GM18507 (cell line): ENCODE measurements at regions not wholly inside any gene's neighbourhood (a gene's known extent, or its start where the extent isn't known, plus 50 kb on each side); places are given as distances from the start of the nearest gene placed in this dataset.
"Not testable (repeated sequence)": the region's sequence is repeated elsewhere in the genome, so short reads cannot be mapped to it uniquely, and the experiment has no call there.

Source experiments
- DNase-seq: peaks from one replicate; pipeline ENCODE4 v3.0.0; 2011; ENCODE audit warnings: low read depth; ENCODE audit not compliant: insufficient read length; ENCODE audit errors: extremely low spot score
- FAIRE-seq: peaks from 2 replicates; lab custom pipeline; 2011; peaks lifted over from hg19 to GRCh38; lab: Jason Lieb, UNC

DNA sequence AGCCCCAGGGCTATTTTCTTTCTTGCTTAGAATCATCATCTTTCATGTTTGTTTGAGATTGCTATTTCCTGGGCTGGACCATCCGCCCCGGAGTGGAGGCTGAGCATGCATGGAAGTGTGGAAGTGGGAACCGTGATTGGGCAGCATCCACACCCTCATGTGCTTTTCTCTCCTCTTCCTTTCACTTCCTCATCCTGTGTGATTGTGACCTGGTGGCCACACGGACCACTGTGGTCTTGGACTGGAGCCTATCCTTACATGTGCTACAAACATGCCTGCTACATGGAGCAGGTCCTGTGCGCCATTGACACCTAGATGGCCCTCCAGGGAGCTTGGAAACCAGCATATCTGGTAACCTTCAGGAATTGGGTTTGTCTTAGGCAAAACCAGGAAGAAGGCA lies 175.9 kb upstream of the LCORL start:
- DNase-seq (no peak), FAIRE-seq (no peak)

DNA sequence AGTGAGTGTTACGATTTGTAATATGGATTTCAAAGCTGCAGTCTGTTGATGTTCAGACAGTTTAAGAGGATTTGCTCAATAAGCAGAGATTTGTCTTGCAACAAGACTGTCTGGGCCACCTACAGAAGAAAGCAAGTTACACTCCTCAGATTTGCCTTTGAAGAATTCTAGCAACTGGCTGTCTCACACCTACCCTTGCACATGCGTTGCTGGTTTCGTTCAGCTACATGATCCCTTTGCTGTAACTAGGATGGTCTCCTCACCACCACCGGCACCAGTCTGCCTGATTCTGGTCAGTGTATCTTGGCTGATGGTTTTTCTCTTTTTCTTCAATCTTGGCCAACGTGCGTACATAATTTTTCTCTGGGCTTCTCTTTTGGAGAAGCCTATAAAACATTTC lies 172.7 kb upstream of the LCORL start:
- no peak for FAIRE-seq
- DNase-seq, result no peak

DNA sequence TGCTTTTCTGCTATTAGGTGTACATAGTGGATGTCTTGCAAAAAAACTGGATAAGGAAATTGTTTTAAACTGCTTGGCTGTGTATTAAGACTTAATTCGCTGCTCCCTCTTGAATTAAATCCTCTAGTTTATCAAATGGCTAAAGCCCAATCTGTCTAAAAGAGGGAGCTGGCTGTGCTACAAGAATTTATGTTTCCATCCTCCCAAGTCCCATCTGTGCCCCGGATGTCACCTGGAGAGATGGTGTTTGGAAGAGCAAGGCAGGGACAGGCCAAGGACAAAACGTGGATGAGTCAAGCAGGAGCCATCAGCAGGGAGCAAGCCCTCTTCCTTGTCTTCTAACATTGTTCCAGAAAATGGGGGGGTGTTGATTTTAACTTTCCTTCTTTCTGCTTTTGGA lies 171.3 kb upstream of the LCORL start:
- DNase-seq (no peak), FAIRE-seq (no peak)

DNA sequence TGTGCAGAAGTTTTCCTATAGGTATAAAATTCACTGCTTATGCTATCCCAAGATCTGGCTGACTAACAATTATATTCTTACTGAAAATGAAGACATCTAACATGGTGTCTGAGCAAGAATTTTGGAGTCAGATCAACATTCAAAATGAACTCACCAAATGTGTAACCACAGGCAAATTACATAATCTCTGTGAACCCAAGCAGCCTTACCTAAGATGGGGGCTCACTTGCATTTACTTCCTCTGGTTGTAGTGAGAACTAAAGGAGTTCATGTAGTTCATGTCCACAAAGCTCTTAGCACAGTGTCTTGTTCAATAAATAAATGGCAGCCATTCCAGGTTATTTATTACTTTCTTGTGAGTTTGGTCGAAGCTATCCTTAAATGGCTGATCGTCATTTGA lies 163.9 kb upstream of the LCORL start:
- no peak for FAIRE-seq

DNA sequence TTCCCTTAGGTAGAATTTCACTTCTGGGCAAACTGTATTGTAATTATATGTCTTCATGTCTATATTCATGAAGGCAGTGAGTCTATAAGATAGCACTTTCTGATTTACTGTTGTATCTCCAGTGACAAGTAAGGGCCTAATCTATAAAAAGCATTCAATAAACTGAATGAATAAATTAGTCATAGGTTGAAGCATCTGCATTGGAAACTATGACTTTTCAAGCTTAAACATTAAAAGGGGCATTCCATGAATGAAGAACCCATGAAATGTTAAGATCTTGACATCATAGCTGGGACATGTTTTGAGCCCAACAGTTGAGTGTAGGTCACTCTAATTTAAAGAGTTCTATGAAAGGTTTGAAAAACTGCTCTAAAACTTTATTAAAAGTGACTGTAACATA lies 159.3 kb upstream of the LCORL start:
- FAIRE-seq, result no peak
- no peak for DNase-seq

More for the DNA sequence above, 163.9 kb upstream of the LCORL start:
- DNase-seq, result no peak

DNA sequence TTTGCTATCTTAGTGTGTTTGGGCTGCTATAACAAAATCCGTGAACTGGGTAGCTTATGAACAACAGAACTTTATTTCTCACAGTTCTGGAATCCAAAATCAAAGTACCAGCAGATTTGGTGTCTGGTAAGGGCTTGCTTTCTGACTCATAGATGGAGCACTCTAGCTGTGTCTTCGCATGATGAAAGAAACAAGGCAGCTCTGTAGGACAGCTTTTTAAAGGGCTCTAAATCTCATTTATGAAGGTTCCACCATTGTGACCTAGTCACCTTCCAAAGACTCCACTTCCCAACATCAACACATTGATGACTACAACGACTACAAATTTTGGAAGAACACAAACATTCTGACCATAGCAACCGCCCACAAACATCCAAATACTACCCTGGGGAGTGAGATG lies 158.6 kb upstream of the LCORL start:
- DNase-seq (no peak), FAIRE-seq (no peak)

DNA sequence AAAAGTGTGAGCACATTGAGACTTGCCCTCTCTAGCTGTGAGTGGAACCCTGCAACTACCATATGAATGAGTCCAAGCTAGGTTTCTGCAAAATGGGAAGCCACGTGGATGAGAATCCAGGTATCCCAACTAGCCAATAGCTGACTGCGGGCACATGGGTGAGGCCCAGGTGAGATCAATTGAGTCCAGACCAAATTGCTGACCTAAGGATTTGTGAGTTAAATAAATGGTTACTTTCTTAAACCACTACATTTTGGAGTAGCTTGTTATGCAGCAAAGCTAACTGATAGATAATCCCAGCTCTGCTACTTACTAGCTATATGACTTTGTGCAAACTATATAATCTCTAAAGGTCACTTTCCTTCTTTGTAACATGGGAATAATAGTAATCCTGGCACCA lies 150.3 kb upstream of the LCORL start:
- no peak for DNase-seq
- FAIRE-seq, result no peak

DNA sequence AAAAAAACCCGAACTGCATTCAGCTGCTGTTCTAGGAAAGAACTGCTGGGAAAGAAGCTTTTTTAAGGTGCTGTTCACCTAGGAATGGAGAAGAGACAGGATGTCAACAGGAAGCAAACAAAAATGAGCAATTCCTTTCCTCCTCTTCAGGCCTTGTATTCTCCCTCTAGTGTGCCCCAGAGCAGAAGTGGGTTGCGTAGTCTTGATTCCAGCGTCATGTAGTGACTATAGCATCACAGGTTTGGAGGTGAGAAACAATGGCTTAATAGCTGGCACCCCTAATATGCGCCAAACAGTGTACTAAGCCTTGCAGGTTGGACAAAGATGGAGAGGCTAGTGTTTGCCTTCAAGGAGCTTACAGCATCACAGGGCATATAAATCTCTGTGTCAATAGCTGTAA lies 146.3 kb upstream of the LCORL start:
- DNase-seq (no peak), FAIRE-seq (no peak)

DNA sequence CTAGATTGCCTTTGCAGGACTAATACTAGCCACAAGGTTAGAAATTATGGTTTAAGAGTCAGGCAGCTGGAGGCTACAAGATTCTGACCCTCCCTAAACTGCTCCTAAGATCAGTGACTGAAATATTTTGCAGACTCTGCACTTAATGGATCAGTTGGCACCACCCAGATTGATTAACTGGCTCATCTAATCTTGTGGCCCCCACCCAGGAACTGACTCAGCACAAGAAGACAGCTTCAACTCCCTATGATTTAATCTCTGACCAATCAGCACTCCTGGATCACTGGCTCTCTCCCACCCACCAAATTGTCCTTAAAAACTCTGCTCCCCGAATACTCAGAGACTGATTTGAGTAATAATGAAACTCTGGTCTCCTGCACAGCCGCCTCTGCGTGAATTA lies 145.4 kb upstream of the LCORL start:
- FAIRE-seq (no peak), DNase-seq (no peak)

DNA sequence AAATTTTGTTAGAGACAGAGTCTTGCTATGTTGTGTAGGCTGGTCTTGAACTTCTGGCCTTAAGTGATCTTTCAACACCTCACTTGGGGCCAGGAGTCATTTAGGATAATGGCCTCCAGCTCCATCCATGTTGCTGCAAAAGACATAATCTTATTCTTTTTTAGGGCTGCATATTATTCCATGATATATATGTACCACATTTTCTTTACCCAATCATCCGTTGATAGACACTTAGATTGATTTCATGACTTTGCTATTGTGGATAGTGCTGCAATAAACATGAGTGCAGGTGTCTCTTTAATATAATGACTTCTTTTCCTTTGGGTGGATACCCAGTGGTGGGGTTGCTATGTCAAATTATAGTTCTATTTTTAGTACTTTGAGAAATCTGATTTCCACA lies 140.9 kb upstream of the LCORL start:
- no peak for FAIRE-seq
- no peak for DNase-seq

DNA sequence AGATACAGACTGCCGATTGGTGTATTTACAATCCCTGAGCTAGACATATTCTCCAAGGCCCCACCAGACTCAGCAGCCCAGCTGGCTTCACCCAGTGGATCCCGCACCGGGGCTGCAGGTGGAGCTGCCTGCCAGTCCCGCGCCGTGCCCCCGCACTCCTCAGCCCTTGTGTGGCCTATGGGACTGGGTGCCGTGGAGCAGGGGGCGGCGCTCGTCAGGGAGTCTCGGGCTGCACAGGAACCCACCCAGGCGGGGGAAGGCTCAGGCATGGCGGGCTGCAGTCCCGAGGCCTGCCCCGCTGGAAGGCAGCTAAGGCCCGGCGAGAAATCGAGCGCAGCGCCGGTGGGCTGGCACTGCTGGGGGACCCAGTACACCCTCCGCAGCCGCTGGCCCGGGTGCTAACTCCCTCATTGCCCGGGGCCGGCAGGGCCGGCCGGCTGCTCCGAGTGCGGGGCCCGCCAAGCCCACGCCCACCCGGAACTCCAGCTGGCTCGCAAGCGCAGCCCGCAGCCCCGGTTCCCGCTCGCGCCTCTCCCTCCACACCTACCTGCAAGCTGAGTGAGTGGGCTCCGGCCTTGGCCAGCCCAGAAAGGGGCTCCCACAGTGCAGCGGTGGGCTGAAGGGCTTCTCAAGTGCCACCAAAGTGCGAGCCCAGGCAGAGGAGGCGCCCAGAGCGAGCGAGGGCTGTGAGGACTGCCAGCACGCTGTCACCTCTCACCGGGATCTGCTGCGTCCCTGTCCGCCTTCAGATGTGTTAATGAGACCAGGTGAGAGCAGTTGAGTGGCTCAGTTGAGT lies 137.8 kb upstream of the LCORL start:
- DNase-seq, FAIRE-seq: not testable (repeated sequence)

DNA sequence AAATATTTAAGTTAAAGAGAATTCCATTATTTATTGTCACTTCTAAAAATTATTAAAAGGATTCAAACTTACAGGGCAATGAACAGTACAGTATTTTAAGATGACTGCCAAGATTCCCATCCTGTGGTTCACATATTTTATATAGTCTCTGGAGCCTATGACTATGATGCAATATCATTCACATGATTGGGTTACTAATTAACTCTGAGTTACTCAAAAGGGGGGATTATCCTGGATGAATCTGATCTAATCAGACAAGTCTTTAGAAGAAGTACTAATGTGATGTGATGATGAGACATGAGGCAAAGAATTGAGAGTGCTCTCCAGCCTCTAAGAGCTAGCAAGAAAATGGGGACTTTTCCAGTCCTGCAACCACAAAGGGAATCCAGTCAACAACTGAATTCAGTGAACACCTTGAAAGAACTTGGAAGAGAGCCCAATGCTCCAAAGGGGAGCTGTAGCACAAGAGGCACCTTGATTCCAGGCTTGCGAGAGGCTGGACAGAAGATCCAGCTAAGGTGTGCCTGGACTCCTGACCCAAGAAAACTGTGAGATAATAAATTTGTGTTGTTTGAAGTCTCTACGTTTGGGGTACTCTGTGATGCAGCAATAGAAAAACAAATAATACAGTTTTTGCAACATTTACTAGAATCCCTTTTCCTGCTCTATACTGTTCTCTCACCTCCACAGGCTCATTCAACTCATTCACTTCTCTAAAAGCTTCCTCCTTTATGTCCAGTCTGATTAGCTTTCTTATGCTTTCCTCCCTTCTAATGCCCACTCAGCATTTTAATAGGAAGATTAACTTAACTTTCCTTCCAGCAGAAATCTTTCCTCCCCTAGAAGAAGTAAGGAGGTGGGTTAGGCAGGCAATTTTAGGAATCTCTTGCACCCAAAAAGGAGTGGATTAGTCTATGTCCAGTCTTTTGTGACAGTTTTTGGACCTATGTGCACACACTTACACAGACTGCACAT lies 133.8 kb upstream of the LCORL start:
- FAIRE-seq (no peak), DNase-seq (no peak)

DNA sequence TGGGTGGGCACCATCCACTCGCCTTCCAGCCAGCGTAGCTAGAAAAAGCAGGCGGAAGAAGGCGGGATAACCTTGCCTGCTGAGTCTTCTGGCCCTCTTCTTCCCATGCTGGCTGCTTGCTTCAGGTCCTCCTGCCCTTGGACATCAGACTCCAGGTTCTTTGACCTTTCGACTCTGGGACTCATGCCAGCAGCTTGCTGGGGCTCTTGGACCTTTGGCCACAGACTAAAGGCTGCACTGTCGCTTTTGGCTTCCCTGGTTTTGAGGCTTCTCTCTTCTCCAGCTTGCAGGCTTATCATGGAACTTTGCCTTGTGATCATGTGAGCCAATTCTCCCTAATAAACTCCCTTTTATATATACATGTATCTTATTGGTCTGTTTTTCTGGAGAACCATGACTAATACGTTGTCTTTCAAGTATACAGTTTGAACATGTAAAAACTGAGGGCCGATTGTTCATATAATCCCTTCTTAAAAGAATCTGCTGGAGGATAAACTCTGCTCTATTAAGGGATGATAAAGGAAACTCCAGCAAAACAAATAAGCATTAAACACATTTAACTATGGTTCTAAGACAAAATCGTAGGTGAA lies 116.6 kb upstream of the LCORL start:
- no peak for FAIRE-seq
- DNase-seq, result no peak

DNA sequence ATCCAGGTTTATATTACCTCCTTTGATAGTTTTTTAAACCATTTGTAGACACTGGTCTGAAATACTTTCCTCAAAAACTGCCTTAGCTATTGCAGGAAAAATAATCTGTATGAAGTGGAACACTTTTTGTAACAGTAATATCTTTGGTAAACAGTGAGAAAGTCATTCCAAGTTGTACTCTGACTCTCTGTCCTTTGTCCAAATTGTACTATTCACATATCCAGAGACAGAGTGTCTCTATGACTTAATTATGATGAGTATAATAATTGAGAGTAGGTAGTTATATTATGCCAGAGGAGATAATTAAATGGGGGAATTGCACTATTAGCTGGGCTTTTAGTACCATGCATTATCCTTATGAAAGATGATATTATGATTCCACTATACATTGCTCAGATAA lies 112.6 kb upstream of the LCORL start:
- DNase-seq (no peak), FAIRE-seq (no peak)

DNA sequence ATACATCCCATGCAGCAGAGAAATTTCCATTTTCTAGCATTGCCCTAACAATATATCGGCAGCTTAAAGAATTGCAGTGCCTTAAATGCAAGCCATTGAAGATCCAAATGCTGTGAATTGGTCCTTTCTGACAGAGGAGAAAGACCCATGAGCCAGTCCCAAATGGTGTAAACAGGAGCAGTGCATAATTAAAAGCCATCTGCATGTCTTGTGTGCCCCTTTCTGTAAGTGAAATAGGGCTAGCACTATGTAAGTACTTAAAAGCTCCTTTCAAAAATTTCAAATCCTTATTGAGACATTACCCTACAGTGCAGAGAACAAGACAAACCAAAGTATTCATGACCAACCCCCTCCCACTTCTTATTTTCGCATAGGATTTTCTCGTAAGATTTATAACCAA lies 108.7 kb upstream of the LCORL start:
- FAIRE-seq (no peak), DNase-seq (no peak)

DNA sequence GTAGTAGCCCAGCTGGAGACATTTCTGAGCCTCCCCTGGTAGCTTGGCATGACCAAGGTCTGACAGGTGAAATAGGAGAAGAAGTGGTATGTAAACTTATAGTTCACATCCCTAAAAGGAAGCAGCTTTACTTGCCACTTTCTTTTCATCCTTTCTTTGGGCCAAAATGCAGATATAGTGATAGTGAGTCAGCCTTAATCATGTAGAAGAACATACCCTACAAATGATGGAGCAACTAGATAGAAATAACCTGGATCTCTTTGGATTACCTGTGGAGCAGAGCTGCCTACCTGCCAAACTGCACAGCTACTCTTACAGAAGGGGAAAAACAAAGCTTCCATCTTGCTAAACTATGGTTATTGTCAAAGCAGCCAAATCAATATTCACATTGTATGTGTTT lies 106.7 kb upstream of the LCORL start:
- FAIRE-seq (no peak), DNase-seq (no peak)

DNA sequence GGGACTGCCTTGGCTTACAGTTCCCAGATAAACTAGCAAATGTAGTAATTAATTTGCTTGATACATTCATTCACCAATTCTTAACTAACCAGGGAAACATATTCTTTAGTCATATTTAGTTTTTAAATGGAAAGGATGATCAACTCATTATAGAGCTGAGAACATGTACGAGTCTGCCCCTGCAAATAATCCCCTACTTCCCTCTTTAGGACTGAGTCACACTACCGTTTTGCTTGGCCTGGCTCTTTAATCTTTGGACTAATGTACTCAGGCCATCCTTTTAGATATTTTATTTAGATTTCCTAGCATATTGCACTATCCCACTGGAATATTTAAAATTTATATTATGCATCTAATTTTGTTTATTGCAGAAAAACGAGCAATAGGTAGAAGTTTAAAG lies 105.5 kb upstream of the LCORL start:
- FAIRE-seq (no peak), DNase-seq (no peak)

DNA sequence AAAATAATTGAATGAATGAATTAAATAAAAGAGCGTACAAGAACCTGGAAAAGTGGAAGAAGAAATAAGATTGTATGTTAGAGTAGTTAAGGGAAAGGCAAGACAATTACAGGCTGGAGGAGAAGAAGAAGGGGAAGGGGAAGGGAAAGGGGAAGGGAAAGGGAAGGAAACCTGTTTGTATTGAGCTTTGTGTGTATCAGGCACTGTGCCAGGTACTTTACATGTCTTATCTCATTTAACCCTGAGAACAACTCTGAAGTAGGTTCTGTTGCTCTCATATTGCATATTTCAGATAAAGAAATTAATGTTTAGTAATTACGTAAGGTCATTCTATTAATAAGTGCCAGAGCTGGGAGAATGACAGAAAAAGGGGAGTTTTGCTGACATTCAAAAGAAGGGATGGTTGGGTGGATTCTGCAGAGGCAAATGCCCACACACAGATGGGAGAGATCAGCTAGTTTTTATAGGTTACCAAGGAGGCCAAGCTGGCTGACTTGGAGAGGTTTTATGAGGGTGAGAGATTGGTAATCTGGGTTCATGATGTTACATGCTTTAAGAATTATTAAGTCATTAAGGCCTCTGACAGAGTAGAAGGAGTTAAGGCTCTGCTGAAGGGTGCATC lies 92.3 kb upstream of the LCORL start:
- FAIRE-seq, result no peak
- DNase-seq, result no peak

DNA sequence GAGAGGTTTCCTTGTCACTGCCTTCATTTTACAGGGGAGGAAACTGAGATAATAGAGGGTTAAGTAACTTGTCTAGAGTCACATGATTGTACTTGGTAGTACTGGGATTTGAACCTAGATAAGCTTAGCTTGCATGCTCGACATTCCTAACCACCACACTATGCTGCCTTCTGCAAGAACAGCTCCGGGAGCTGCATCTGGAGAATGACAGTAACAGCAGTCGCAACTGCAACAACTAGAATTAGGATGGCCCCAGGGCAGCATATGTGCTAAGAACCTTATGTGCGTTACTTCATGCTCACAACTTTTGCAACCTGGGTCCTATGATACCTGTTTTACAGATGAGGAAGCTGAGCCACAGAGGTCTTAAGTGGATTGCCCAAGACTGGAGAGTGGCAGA lies 89.5 kb upstream of the LCORL start:
- FAIRE-seq (no peak), DNase-seq (no peak)

DNA sequence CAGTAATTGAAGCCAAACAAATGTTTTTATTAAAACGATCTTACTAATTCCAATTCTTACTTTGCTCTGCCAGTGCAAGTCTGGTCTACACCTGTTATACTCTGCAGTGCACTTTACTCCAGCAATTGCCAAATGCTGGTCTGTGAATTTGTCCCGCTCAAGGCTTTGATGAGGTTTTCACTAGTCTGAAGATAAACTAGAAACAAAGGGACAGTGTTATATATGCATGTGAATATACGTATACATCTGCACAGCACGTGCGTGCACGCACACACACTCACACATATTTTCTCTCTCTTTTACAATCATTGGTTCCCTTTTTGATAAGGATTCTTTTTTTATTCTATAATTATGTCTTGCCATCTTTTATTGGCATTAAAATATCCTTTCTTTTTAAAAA lies 88.5 kb upstream of the LCORL start:
- FAIRE-seq, result no peak

More for the DNA sequence above, 88.5 kb upstream of the LCORL start:
- DNase-seq, result no peak
